WTC11 (cell line): ENCODE measurements at regions not wholly inside any gene's neighbourhood (a gene's known extent, or its start where the extent isn't known, plus 50 kb on each side); places are given as distances from the start of the nearest gene placed in this dataset.

Experiments used
- NFYB ChIP-seq: sonication (generic); formaldehyde crosslinking; conservative IDR thresholded peaks from 2 replicates; pipeline ENCODE4 v1.8.0; 2022; ENCODE audit warnings: low read depth, missing genetic modification reagents
- NR1H2 ChIP-seq: sonication (generic); formaldehyde crosslinking; IDR thresholded peaks from 2 replicates; pipeline ENCODE4 v1.9.0; 2021; ENCODE audit warnings: mild to moderate bottlenecking, moderate library complexity, missing genetic modification reagents
- SOX15 ChIP-seq: fragments of 250-450 bp; sonication (Bioruptor Pico); IDR thresholded peaks from 2 replicates; pipeline ENCODE4 v1.9.0; 2021; ENCODE audit warnings: mild to moderate bottlenecking
- TEAD4 ChIP-seq: sonication (generic); formaldehyde crosslinking; IDR thresholded peaks from 2 replicates; pipeline ENCODE4 v1.8.0; 2022; ENCODE audit warnings: mild to moderate bottlenecking, missing genetic modification reagents
- ZBTB21 ChIP-seq: sonication (generic); formaldehyde crosslinking; IDR thresholded peaks from 2 replicates; pipeline ENCODE4 v1.8.1; 2023; ENCODE audit warnings: mild to moderate bottlenecking, missing genetic modification reagents, borderline replicate concordance
- TF ChIP-seq, protein P1 (sequence below): sonication (generic); formaldehyde crosslinking; IDR thresholded peaks from 2 replicates; pipeline ENCODE4 v1.8.1; 2022; ENCODE audit warnings: mild to moderate bottlenecking, moderate library complexity, missing genetic modification reagents
- TF ChIP-seq, protein P2 (sequence below): sonication (generic); formaldehyde crosslinking; conservative IDR thresholded peaks from 2 replicates; pipeline ENCODE4 v1.8.1; 2022; ENCODE audit warnings: mild to moderate bottlenecking, missing genetic modification reagents
- TF ChIP-seq, protein P3 (sequence below): sonication (generic); formaldehyde crosslinking; IDR thresholded peaks from 2 replicates; pipeline ENCODE4 v1.8.1; 2022; ENCODE audit warnings: low read depth, missing genetic modification reagents, borderline replicate concordance
- TF ChIP-seq, protein P4 (sequence below): sonication (generic); formaldehyde crosslinking; IDR thresholded peaks from 2 replicates; pipeline ENCODE4 v1.8.1; 2023; ENCODE audit warnings: mild to moderate bottlenecking, moderate library complexity, missing genetic modification reagents
- TF ChIP-seq, protein P5 (sequence below): fragments of 200-600 bp; IDR thresholded peaks from 2 replicates; pipeline ENCODE4 v1.8.0; 2022; ENCODE audit warnings: antibody characterized with exemption
- TF ChIP-seq, protein P6 (sequence below): sonication (generic); formaldehyde crosslinking; IDR thresholded peaks from 2 replicates; pipeline ENCODE4 v1.8.1; 2023; ENCODE audit warnings: mild to moderate bottlenecking, missing genetic modification reagents
- TF ChIP-seq, protein P7 (sequence below): sonication (generic); formaldehyde crosslinking; IDR thresholded peaks from 2 replicates; pipeline ENCODE4 v1.8.0; 2022; ENCODE audit warnings: missing genetic modification reagents
- TF ChIP-seq, protein P8 (sequence below): sonication (generic); formaldehyde crosslinking; IDR thresholded peaks from 2 replicates; pipeline ENCODE4 v1.8.1; 2023; ENCODE audit warnings: mild to moderate bottlenecking, missing genetic modification reagents

DNA sequence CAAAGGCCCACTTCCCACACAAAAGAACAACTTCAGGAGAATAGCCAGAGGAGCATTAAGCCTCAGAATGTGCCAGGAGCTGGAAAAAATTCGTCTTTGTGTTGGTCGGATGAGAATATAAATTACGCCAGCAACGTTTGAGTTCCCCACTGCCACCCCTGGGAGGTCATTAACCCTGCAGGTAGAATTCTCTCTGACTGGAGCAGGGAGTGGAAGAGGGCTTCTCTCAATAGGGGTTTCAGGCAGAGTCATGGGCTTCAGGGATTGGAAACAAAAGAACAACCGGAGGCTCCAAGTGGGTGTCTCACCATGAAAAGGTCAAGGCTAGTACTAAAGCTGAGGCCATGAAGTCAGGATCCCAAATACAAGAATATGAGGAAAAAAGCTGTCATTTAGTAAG, 69.0 kb upstream of the DDX18 start:
- TF ChIP-seq, protein P1, sequence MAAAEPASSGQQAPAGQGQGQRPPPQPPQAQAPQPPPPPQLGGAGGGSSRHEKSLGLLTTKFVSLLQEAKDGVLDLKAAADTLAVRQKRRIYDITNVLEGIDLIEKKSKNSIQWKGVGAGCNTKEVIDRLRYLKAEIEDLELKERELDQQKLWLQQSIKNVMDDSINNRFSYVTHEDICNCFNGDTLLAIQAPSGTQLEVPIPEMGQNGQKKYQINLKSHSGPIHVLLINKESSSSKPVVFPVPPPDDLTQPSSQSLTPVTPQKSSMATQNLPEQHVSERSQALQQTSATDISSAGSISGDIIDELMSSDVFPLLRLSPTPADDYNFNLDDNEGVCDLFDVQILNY = no peak
- TF ChIP-seq NR1H2 (CRISPR knock-in tag) (no peak), ZBTB21 (CRISPR knock-in tag) (no peak), NFYB (CRISPR knock-in tag) (no peak), TEAD4 (no peak), SOX15 (CRISPR knock-in tag) (no peak)
- TF ChIP-seq, protein P2, sequence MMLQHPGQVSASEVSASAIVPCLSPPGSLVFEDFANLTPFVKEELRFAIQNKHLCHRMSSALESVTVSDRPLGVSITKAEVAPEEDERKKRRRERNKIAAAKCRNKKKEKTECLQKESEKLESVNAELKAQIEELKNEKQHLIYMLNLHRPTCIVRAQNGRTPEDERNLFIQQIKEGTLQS (CRISPR knock-in tag) = no peak
- TF ChIP-seq, protein P3, sequence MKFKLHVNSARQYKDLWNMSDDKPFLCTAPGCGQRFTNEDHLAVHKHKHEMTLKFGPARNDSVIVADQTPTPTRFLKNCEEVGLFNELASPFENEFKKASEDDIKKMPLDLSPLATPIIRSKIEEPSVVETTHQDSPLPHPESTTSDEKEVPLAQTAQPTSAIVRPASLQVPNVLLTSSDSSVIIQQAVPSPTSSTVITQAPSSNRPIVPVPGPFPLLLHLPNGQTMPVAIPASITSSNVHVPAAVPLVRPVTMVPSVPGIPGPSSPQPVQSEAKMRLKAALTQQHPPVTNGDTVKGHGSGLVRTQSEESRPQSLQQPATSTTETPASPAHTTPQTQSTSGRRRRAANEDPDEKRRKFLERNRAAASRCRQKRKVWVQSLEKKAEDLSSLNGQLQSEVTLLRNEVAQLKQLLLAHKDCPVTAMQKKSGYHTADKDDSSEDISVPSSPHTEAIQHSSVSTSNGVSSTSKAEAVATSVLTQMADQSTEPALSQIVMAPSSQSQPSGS (CRISPR knock-in tag) = no peak
- TF ChIP-seq, protein P4, sequence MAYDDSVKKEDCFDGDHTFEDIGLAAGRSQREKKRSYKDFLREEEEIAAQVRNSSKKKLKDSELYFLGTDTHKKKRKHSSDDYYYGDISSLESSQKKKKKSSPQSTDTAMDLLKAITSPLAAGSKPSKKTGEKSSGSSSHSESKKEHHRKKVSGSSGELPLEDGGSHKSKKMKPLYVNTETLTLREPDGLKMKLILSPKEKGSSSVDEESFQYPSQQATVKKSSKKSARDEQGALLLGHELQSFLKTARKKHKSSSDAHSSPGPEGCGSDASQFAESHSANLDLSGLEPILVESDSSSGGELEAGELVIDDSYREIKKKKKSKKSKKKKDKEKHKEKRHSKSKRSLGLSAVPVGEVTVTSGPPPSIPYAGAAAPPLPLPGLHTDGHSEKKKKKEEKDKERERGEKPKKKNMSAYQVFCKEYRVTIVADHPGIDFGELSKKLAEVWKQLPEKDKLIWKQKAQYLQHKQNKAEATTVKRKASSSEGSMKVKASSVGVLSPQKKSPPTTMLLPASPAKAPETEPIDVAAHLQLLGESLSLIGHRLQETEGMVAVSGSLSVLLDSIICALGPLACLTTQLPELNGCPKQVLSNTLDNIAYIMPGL (CRISPR knock-in tag) = no peak
- TF ChIP-seq, protein P5, sequence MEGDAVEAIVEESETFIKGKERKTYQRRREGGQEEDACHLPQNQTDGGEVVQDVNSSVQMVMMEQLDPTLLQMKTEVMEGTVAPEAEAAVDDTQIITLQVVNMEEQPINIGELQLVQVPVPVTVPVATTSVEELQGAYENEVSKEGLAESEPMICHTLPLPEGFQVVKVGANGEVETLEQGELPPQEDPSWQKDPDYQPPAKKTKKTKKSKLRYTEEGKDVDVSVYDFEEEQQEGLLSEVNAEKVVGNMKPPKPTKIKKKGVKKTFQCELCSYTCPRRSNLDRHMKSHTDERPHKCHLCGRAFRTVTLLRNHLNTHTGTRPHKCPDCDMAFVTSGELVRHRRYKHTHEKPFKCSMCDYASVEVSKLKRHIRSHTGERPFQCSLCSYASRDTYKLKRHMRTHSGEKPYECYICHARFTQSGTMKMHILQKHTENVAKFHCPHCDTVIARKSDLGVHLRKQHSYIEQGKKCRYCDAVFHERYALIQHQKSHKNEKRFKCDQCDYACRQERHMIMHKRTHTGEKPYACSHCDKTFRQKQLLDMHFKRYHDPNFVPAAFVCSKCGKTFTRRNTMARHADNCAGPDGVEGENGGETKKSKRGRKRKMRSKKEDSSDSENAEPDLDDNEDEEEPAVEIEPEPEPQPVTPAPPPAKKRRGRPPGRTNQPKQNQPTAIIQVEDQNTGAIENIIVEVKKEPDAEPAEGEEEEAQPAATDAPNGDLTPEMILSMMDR = no peak
- TF ChIP-seq, protein P6, sequence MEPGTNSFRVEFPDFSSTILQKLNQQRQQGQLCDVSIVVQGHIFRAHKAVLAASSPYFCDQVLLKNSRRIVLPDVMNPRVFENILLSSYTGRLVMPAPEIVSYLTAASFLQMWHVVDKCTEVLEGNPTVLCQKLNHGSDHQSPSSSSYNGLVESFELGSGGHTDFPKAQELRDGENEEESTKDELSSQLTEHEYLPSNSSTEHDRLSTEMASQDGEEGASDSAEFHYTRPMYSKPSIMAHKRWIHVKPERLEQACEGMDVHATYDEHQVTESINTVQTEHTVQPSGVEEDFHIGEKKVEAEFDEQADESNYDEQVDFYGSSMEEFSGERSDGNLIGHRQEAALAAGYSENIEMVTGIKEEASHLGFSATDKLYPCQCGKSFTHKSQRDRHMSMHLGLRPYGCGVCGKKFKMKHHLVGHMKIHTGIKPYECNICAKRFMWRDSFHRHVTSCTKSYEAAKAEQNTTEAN (CRISPR knock-in tag) = no peak
- TF ChIP-seq, protein P7, sequence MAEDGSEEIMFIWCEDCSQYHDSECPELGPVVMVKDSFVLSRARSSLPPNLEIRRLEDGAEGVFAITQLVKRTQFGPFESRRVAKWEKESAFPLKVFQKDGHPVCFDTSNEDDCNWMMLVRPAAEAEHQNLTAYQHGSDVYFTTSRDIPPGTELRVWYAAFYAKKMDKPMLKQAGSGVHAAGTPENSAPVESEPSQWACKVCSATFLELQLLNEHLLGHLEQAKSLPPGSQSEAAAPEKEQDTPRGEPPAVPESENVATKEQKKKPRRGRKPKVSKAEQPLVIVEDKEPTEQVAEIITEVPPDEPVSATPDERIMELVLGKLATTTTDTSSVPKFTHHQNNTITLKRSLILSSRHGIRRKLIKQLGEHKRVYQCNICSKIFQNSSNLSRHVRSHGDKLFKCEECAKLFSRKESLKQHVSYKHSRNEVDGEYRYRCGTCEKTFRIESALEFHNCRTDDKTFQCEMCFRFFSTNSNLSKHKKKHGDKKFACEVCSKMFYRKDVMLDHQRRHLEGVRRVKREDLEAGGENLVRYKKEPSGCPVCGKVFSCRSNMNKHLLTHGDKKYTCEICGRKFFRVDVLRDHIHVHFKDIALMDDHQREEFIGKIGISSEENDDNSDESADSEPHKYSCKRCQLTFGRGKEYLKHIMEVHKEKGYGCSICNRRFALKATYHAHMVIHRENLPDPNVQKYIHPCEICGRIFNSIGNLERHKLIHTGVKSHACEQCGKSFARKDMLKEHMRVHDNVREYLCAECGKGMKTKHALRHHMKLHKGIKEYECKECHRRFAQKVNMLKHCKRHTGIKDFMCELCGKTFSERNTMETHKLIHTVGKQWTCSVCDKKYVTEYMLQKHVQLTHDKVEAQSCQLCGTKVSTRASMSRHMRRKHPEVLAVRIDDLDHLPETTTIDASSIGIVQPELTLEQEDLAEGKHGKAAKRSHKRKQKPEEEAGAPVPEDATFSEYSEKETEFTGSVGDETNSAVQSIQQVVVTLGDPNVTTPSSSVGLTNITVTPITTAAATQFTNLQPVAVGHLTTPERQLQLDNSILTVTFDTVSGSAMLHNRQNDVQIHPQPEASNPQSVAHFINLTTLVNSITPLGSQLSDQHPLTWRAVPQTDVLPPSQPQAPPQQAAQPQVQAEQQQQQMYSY = no peak
- TF ChIP-seq, protein P8, sequence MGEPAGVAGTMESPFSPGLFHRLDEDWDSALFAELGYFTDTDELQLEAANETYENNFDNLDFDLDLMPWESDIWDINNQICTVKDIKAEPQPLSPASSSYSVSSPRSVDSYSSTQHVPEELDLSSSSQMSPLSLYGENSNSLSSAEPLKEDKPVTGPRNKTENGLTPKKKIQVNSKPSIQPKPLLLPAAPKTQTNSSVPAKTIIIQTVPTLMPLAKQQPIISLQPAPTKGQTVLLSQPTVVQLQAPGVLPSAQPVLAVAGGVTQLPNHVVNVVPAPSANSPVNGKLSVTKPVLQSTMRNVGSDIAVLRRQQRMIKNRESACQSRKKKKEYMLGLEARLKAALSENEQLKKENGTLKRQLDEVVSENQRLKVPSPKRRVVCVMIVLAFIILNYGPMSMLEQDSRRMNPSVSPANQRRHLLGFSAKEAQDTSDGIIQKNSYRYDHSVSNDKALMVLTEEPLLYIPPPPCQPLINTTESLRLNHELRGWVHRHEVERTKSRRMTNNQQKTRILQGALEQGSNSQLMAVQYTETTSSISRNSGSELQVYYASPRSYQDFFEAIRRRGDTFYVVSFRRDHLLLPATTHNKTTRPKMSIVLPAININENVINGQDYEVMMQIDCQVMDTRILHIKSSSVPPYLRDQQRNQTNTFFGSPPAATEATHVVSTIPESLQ (CRISPR knock-in tag) = no peak
